CD4-positive, alpha-beta T cell treated with Interleukin-17A for 4 hours (primary cell): ENCODE measurements at regions not wholly inside any gene's neighbourhood (a gene's known extent, or its start where the extent isn't known, plus 50 kb on each side); places are given as distances from the start of the nearest gene placed in this dataset.

Experiments used
- DNase-seq: peaks from one replicate; pipeline ENCODE4 v3.0.0-alpha.2; 2020; ENCODE audit warnings: mixed read lengths

DNA sequence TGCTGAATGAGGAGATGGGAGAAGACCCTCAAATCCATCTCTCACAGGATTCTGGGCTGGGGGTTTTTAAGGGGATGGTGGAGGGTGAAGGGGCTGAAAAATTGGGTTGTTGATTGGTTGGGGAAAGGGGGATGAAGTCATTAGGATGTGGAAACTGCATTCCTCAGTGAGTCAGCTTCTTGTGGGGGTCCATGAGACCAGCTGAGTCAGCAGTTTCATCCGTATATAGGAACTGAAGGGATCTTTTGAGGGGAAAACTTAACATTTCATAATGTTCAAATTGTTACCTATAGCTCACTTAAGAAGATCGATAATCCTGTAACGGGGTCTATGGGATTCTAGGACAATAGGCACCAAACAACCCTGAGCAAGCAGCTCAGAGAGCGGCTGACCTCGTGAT is 213.4 kb downstream of the CBLN1 start:
- DNase-seq = no peak

DNA sequence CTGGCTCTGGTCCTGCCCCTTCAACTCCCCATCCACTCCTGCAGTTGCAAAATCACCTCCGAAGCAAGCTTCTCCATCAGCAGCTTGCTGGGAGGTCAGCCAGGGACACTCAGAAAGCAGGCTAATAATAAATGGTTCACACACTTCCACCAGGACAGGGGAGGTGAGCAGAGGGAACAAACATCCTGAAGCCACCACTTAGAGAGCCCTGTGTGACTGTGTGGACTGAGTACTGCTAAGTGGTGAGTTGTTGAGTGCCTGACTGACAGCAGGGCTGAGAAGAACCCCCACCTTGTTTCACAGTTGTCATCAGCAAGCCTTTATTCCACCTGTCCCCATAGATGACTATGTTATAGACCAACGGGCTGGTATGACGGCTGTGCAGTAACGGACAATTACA is 213.9 kb downstream of the CBLN1 start:
- no peak for DNase-seq

DNA sequence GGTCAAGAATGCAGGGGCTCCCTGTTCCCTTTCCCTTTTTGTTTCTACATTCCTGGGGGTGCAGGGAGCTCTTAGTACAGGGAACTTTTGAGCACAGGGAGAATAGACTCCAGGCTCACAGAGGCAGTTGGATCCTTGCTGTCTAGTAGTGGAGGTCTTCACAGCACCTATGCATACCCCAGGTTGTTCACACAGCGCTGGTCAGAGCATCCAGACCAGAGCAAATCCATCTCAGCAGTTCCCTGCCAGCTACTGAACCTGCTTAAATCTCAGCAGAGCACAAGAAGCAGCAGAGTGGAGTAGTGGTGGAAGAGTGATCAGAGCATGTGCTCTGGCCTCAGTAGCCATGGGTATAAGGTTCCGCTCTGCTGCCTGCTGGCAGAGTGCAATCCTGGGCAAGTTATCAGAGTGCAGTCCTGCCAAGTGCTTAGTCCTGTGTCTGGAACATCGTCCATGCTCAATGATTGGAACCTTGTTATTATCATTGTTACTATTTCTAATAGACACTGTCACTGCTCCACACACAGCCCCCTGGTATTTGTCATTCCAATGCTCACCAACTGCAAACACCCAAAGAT is 220.4 kb downstream of the CBLN1 start:
- DNase-seq = no peak

DNA sequence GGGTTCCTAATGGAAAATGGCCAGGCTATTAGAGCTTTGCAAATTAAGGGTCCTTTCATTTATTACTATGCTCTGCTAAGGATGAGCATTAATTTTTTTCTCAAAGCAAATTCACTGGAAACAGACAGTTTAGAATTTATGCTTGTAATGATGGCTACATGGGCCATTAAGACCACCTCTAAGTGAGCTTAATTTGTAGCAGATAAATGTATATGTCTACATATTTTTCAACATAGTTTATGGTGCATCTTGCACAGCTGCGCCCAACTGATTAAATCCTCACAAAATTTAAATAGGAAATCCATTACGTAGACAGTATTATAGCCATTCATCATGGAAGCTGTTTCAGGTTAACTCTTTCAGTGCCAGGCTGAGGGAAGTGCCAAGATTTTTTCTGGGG is 220.9 kb downstream of the CBLN1 start:
- no peak for DNase-seq

DNA sequence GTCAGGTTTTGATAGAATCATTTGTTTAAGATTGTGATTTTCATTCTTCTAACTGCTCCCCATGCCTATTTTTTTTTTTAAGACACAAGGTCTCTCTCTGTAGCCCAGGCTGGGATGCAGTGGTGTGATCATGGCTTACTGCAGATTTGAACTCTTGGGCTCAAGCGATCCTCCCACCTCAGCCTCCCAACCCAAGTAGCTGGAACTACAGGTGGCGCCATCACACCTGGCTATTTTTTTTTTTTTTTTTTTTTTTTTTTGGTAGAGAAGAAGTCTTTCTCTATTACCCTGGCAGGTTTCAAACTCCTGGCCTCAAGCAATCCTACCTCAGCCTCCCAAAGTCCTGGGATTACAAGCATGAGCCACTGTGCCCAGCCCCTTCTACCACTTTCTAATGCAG is 223.3 kb downstream of the CBLN1 start:
- DNase-seq = no peak

- no peak for DNase-seq
Measured at GRCh38 chr16:49057936-49058335, 223.7 kb downstream of the CBLN1 start.

DNA sequence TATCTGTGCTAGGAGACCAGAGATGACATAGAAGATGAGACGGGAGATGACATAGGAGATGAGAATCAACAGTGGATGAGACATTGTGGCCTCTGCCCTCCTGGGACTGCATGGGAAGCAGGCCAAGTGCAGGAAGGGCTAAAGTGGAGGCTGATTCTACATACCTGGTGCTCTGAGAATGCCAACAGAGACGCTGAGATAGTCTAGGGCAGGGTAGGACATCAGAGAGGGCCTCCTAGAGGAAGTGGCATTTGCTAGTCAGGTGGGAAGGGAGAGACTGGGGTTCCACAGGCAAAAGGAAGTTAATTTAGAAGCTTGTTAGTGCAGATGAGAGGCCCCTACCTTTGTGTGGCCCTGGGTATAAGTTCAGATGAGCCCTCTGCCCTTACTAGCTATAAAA is 224.2 kb downstream of the CBLN1 start:
- DNase-seq = no peak

DNA sequence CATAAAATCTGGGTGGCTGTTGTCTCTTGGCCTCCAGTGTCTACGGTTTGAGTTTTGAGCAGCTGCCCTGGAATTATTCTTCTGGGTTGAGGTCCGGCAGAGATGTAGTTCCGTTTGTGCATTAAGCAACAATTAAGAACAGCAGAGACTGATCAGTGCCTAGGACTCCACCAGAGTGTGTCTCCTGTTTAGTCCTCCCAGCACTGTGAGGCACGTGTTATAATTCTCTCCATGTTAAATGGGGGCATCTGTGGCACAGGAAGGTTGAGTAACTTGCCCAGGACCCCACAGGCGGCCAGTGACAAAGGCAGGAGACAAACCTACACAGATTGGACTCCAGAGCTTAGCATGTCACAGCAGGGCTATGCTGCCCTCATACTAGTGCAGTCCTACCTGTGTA is 225.1 kb downstream of the CBLN1 start:
- DNase-seq = no peak

DNA sequence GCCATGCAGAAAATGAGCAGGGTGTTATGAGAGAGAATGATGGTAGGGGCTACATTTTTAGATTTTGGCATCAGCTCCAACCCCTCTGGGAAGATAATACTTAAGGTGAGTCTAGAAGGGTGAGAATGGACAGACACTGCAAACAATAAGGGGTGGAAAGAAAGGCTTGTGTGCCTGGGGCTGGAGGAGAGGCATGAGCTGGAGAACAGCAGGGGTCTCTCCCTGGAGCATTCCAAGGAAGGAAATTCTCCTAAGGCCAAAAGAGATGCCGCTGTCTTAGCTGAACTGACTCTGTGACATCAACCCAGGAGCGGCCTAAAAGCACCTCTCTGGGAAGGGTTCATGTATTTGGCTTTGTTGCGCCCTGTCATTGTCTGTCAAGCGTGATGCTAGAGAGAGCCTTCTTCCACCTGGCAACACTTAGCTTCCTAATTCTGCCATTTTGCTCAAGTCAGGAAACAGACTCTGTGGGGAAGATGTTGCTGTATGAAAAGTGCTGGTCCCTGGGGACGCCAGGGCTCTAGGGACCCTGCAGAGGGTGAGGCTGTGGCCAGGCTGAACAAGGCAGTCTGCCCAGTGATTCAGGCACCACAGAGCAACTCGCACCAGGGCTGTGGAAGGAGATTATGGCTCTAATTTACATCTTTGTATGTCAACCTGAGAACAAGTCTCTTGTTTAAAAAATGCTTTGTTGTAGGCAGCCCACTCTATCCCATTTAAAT is 225.7 kb downstream of the CBLN1 start:
- no peak for DNase-seq

- no peak for DNase-seq
Measured at GRCh38 chr16:49055291-49055690, 226.3 kb downstream of the CBLN1 start.

- DNase-seq = no peak
Measured at GRCh38 chr16:49054606-49055005, 227.0 kb downstream of the CBLN1 start.

- DNase-seq = no peak
Measured at GRCh38 chr16:49052846-49053245, 228.8 kb downstream of the CBLN1 start.

- DNase-seq = no peak
Measured at GRCh38 chr16:49051576-49051975, 230.1 kb downstream of the CBLN1 start.

GRCh38 chr16:49050607-49051006 is 231.0 kb downstream of the CBLN1 start:
- no peak for DNase-seq

GRCh38 chr16:49049644-49050043 is 232.0 kb downstream of the CBLN1 start:
- no peak for DNase-seq

DNA sequence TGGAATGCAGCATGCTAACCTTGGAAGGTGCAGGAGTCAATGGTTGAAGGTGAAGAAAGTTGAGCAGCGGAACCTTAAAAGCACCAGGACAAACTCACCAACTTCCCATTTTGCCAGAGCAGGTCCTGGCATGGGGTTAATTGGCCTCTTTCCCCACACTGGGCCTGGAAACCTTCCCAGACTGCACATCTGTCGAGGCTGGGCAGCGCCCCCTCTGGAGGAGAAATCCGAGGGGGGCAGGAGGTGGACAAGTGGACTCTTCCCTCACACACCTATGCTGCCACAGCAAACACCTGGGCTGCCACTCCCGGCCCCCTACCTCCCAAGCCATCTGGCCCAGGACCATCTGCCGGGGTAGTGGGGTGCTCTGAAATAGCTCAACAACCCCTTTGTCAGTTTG is 232.4 kb downstream of the CBLN1 start:
- DNase-seq = no peak

DNA sequence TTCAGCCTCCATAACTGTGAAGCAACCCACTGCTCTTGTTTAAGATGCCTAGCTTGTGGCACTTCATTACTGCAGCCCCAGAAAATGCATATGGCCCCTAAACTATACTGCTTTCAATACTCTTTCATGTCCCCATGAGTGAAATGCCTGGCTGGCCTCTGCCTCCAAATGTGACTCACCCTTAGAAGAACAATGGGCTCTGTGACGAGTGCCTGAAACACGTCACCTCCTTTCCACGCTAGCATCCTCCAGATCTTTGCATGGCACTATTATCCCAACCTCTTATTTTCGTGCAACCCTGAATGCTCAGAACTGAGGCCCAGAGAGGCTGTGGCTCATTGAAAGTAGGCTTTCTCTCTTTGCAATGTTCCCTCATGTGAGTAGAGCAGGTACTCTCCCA is 233.1 kb downstream of the CBLN1 start:
- no peak for DNase-seq

- DNase-seq = no peak
Measured at GRCh38 chr16:49036126-49036525, 245.5 kb downstream of the CBLN1 start.

DNA sequence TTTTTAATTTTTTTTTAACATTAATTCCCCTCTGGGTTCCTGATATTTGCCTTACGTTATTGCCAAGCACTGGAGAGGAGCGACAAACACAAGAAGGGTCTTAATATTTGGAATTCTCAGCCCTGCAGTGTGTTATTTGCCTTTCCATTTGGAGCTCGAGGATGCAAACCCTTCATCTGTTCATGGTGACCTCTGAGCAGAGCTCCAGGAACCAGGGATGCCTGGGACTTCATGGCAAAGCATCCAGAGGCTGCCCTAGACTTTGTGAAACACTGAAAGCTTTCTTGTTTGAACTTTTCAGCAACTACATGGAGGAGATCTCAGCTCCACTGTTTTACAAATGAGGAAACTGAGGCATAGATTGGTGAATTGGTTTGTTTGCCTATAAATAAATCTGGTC is 254.2 kb downstream of the CBLN1 start:
- no peak for DNase-seq

DNA sequence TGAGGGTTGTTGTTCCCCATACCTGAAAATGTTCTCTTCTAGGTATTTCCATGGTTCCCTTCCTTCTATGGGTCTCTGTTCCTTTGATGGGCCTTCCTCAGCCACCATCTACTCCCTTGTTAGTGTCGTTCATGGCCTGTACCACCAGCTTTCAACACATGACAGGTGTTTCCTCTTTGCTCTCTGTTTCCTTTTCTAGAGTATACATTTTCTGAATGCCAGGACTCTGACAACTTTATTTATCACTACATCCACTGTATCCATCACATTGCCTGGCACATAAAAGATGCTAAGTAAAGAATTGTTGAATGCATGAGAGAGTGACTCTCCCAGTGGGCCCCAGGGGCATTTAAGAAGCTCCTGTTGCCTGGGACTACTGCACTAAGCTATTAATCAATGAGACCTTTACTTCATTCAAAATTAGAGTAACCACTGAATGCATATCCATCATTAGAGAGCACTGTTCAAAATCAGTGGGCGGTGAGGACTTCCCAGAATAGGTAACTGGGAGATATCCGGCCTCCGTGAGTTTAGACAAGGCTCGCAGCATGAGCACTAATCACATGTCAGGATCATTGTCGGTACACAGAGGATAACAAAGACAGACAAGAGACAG is 255.0 kb downstream of the CBLN1 start:
- DNase-seq = no peak

GRCh38 chr16:49024896-49025295 is 256.7 kb downstream of the CBLN1 start:
- DNase-seq = no peak

- no peak for DNase-seq
Measured at GRCh38 chr16:49024016-49024415, 257.6 kb downstream of the CBLN1 start.

GRCh38 chr16:49023050-49023449 is 258.6 kb downstream of the CBLN1 start:
- no peak for DNase-seq

GRCh38 chr16:49022351-49022963 is 259.2 kb downstream of the CBLN1 start:
- no peak for DNase-seq
